Osteoblast (primary cell): ENCODE measurements at regions not wholly inside any gene's neighbourhood (a gene's known extent, or its start where the extent isn't known, plus 50 kb on each side); places are given as distances from the start of the nearest gene placed in this dataset.

ENCODE experiments used
- DNase-seq: peaks from one replicate; pipeline ENCODE4 v3.0.0; 2011; ENCODE audit warnings: low spot score, mixed read lengths; ENCODE audit not compliant: insufficient read length; ENCODE audit errors: missing footprints
- H2AFZ ChIP-seq: 2 replicates; pipeline ENCODE4 v1.6.0; 2011; ENCODE audit warnings: mild to moderate bottlenecking, low read length
- H3K27ac ChIP-seq: 2 replicates; pipeline ENCODE4 v1.5.1; 2011; ENCODE audit warnings: mild to moderate bottlenecking, low read depth, low read length, moderate library complexity
- H3K27me3 ChIP-seq: 2 replicates; pipeline ENCODE4 v1.6.0; 2012; ENCODE audit warnings: mild to moderate bottlenecking, control low read depth, inconsistent platforms, low read length, moderate library complexity; ENCODE audit not compliant: insufficient read depth
- H3K36me3 ChIP-seq: 2 replicates; pipeline ENCODE4 v1.5.1; 2011; ENCODE audit warnings: mild to moderate bottlenecking, low read length, control low read depth, moderate library complexity; ENCODE audit not compliant: insufficient read depth
- H3K4me1 ChIP-seq: 2 replicates; pipeline ENCODE4 v1.5.1; 2011; ENCODE audit warnings: mild to moderate bottlenecking, low read length, control low read depth, moderate library complexity; ENCODE audit not compliant: insufficient read depth
- H3K4me2 ChIP-seq: 2 replicates; pipeline ENCODE4 v1.6.0; 2011; ENCODE audit warnings: mild to moderate bottlenecking, low read length; ENCODE audit not compliant: insufficient read depth
- H3K4me3 ChIP-seq: fragments of 200-600 bp; sonication (generic); 3 replicates; pipeline ENCODE4 v1.5.1; 2012; ENCODE audit warnings: mild to moderate bottlenecking, low read length, inconsistent platforms; ENCODE audit not compliant: insufficient read depth
- H3K79me2 ChIP-seq: 2 replicates; pipeline ENCODE4 v1.6.0; 2012; ENCODE audit warnings: mild to moderate bottlenecking, low read length, control low read depth, inconsistent platforms; ENCODE audit not compliant: insufficient read depth
- H3K9me3 ChIP-seq: 2 replicates; pipeline ENCODE4 v1.5.1; 2011; ENCODE audit warnings: low read depth, low read length, control low read depth
- H4K20me1 ChIP-seq: 2 replicates; pipeline ENCODE4 v1.6.0; 2012; ENCODE audit warnings: mild to moderate bottlenecking, low read length, control low read depth; ENCODE audit not compliant: insufficient read depth
- TF ChIP-seq, protein P1 (sequence below): IDR thresholded peaks from 2 replicates; pipeline ENCODE4 v1.5.1; 2011; ENCODE audit warnings: mild to moderate bottlenecking, low read depth, low read length, moderate library complexity; ENCODE audit errors: extremely low read depth

DNA sequence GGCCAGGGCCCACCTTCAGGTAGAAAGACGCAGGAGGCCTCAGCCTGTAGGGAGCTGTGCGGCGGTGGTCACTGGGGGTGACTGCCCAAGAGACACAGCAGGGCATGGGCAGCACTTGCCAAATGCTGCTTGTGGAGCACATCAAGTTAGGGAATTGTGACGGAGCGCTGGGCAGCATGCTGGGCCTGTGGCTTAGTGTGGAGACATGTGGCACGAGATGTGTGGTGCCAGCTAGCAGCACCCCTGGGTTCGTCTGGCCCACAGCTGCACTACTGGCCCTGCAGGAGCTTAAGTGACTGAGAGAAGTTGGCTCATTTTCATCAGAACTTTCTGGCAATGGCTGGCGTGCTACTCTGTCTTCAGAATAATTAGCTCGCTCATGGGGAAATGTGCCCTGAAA lies 213.1 kb upstream of the SYNDIG1 start:
- Histone ChIP-seq H4K20me1 (no peaks in the 10 kb centered on the region), H3K4me1 (no peaks in the 10 kb centered on the region), H3K27me3 (peaks cover 2% of the 10 kb centered on the region), H3K4me2 (no peak overlapping the region), H3K27ac (no peak overlapping the region), H3K79me2 (no peaks in the 10 kb centered on the region), H2AFZ (no peak overlapping the region), H3K36me3 (no peaks in the 10 kb centered on the region), H3K9me3 (no peaks in the 10 kb centered on the region), H3K4me3 (no peak overlapping the region)
- TF ChIP-seq, protein P1, sequence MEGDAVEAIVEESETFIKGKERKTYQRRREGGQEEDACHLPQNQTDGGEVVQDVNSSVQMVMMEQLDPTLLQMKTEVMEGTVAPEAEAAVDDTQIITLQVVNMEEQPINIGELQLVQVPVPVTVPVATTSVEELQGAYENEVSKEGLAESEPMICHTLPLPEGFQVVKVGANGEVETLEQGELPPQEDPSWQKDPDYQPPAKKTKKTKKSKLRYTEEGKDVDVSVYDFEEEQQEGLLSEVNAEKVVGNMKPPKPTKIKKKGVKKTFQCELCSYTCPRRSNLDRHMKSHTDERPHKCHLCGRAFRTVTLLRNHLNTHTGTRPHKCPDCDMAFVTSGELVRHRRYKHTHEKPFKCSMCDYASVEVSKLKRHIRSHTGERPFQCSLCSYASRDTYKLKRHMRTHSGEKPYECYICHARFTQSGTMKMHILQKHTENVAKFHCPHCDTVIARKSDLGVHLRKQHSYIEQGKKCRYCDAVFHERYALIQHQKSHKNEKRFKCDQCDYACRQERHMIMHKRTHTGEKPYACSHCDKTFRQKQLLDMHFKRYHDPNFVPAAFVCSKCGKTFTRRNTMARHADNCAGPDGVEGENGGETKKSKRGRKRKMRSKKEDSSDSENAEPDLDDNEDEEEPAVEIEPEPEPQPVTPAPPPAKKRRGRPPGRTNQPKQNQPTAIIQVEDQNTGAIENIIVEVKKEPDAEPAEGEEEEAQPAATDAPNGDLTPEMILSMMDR: no peak
- DNase-seq: no peak

DNA sequence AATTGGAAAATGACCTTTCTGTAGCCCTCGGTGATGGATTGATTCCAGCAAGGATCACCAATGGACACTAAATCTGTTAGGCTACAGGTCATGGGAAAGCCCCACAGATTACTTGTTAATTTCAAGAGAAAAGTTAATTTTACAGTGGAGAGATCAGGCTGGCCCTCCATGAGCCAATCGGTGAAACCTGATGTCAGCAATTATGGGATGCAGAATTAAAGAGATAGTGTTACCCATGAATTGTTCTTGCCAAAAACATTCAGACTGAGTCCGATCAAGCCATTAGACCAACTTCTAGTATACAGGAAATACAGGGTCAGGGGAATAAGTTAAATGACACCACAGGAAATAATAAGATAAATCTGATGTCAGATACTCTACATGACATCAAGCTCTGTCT lies 214.9 kb upstream of the SYNDIG1 start:
- no peak overlapping the region for H3K4me3 ChIP-seq
- H4K20me1 ChIP-seq: no peaks in the 10 kb centered on the region
- no peaks in the 10 kb centered on the region for H3K79me2 ChIP-seq
- DNase-seq: no peak
- no peak overlapping the region for H2AFZ ChIP-seq
- no peak overlapping the region for H3K27ac ChIP-seq
- TF ChIP-seq, protein P1: no peak
- H3K27me3 ChIP-seq: peaks cover under 1% of the 10 kb centered on the region
- no peaks in the 10 kb centered on the region for H3K9me3 ChIP-seq
- H3K36me3 ChIP-seq: no peaks in the 10 kb centered on the region
- H3K4me2 ChIP-seq: no peak overlapping the region
- no peaks in the 10 kb centered on the region for H3K4me1 ChIP-seq

DNA sequence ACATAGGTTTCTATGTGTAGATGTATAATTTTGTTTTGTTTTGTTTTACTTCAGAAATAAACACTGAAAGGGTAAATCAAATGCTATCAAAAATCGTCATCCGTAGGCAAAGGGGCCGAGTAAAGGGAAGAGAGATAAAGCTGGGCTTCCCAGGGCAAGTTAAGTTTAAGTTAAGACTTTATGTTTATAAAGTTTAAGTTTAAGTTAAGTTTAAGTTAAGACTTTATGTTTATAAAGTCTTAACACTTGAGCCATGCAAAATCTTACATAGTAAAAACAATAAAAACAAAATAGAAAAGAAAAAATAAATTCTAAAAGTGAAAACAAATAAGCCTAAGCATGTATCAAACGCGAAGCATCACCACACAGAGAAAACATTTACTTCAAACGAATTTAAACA lies 216.1 kb upstream of the SYNDIG1 start:
- no peak overlapping the region for H3K4me2 ChIP-seq
- no peaks in the 10 kb centered on the region for H3K9me3 ChIP-seq
- no peaks in the 10 kb centered on the region for H3K79me2 ChIP-seq
- TF ChIP-seq, protein P1: no peak
- no peaks in the 10 kb centered on the region for H3K4me1 ChIP-seq
- no peaks in the 10 kb centered on the region for H3K27me3 ChIP-seq
- DNase-seq: no peak
- no peaks in the 10 kb centered on the region for H3K36me3 ChIP-seq
- no peak overlapping the region for H3K27ac ChIP-seq
- no peak overlapping the region for H3K4me3 ChIP-seq
- no peak overlapping the region for H2AFZ ChIP-seq
- no peaks in the 10 kb centered on the region for H4K20me1 ChIP-seq

DNA sequence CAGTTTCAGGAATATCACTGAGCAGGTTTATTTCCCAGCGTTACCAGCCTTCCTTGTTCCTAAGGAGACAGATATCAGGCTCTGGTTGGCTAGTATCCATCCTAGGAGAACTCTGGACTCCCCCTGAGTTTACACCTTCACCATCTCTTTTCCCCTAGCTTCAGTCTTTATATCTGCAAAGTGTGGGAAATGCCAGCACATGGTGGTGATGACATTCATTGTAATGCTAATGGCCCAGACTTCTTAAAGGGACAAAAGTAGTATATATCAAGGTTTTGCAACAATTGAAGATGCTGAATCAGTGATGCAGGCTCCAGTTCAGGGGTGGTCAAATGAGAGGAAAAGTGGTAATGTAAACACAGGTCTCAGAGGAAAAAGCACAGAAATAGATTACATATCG lies 224.3 kb upstream of the SYNDIG1 start:
- Histone ChIP-seq H2AFZ (no peak overlapping the region), H3K27ac (no peak overlapping the region), H3K4me3 (no peak overlapping the region), H3K4me2 (no peak overlapping the region), H3K36me3 (no peaks in the 10 kb centered on the region), H3K4me1 (no peaks in the 10 kb centered on the region), H4K20me1 (no peaks in the 10 kb centered on the region), H3K9me3 (no peaks in the 10 kb centered on the region), H3K79me2 (no peaks in the 10 kb centered on the region), H3K27me3 (no peaks in the 10 kb centered on the region)
- TF ChIP-seq, protein P1: no peak
- DNase-seq: no peak
